HepG2 (cell line): ENCODE measurements at regions not wholly inside any gene's neighbourhood (a gene's known extent, or its start where the extent isn't known, plus 50 kb on each side); places are given as distances from the start of the nearest gene placed in this dataset.

ENCODE experiments used
- ATAC-seq: fragments of 200-7000 bp; cut with Tn5 transposase; 3 replicates; pipeline ENCODE4 v1.9.1; 2020; ENCODE audit warnings: mild to moderate bottlenecking, moderate library complexity
- BruUV-seq: library from RNA; stranded (reverse); fragments of 400-500 nt; replicated peaks from 2 replicates; lab custom pipeline; 2021; lab: Mats Ljungman, UMichigan
- CTCF ChIA-PET: fragments of 300-600 bp; formaldehyde crosslinking; extraction: SDS; loops from one replicate; lab custom pipeline; 2021; ENCODE audit warnings: low total read pairs, inconsistent platforms, low intra/inter-chr PET ratio; lab: Yijun Ruan, JAX
- POLR2A ChIA-PET: fragments of 350-600 bp; sonication (Branson Sonifier 250); formaldehyde crosslinking; loops from one replicate; lab custom pipeline; 2020; ENCODE audit warnings: antibody characterized with exemption, inconsistent platforms; lab: Yijun Ruan, JAX
- DNase-seq: peaks from one replicate; pipeline ENCODE4 v3.0.0-alpha.2; 2015; ENCODE audit warnings: low spot score
- FAIRE-seq: peaks from 3 replicates; lab custom pipeline; 2011; peaks lifted over from hg19 to GRCh38; lab: Jason Lieb, UNC
- H2AFZ ChIP-seq: one replicate; pipeline ENCODE4 v1.6.1; 2011; ENCODE audit warnings: low read length, inconsistent platforms
- H3K27ac ChIP-seq: fragments of 300-600 bp; 3 replicates; pipeline ENCODE4 v1.8.0; 2011; ENCODE audit warnings: mixed run types, mild to moderate bottlenecking, mixed read lengths, low read length, inconsistent platforms; ENCODE audit not compliant: insufficient read depth; ENCODE audit errors: extremely low read length
- H3K27me3 ChIP-seq, 2 experiments: fragments of 200-600 bp in 1 of 2; 2 replicates in 1 of 2; 3 replicates in 1 of 2; pipeline versions ENCODE4 v1.6.0 to v1.8.0; 2011; ENCODE audit warnings: low read length in 2 of 2, mild to moderate bottlenecking in 2 of 2, moderate library complexity in 2 of 2, inconsistent platforms in 1 of 2; ENCODE audit not compliant: insufficient read depth in 2 of 2, control insufficient read depth in 1 of 2
- H3K36me3 ChIP-seq, 2 experiments: fragments of 200-600 bp in 1 of 2; replicated peaks in 1 of 2; 2 replicates in 1 of 2; 3 replicates in 1 of 2; pipeline versions ENCODE4 v1.5.1 to v1.8.0; 2011; ENCODE audit warnings: low read length in 2 of 2, inconsistent platforms in 1 of 2; ENCODE audit not compliant: insufficient read depth in 2 of 2, control insufficient read depth in 1 of 2
- H3K4me1 ChIP-seq: 2 replicates; pipeline ENCODE4 v1.5.1; 2012; ENCODE audit warnings: low read length, inconsistent platforms; ENCODE audit not compliant: insufficient read depth
- H3K4me2 ChIP-seq: 2 replicates; pipeline ENCODE4 v1.6.0; 2011; ENCODE audit warnings: low read depth, low read length, inconsistent platforms
- H3K4me3 ChIP-seq, 3 experiments: fragments of 200-600 bp in 1 of 3; sonication (generic), shearing (Covaris generic) in 1 of 3; replicated peaks in 1 of 3; 2 replicates each; pipeline ENCODE4 v1.5.1; 2011 to 2016; ENCODE audit warnings: low read length in 3 of 3, inconsistent platforms in 2 of 3, low read depth in 2 of 3, mild to moderate bottlenecking in 2 of 3, control low read depth in 1 of 3, mixed read lengths in 1 of 3; ENCODE audit not compliant: insufficient read depth in 1 of 3
- H3K79me2 ChIP-seq: one replicate; pipeline ENCODE4 v1.6.1; 2011; ENCODE audit warnings: low read length, inconsistent platforms; ENCODE audit not compliant: insufficient read depth
- H3K9ac ChIP-seq: 2 replicates; pipeline ENCODE4 v1.6.0; 2011; ENCODE audit warnings: mild to moderate bottlenecking, low read depth, low read length, inconsistent platforms; ENCODE audit not compliant: insufficient read depth
- H3K9me3 ChIP-seq: 2 replicates; pipeline ENCODE4 v1.5.1; 2012; ENCODE audit warnings: mild to moderate bottlenecking, low read length
- H4K20me1 ChIP-seq: 2 replicates; pipeline ENCODE4 v1.6.0; 2011; ENCODE audit warnings: inconsistent platforms, mild to moderate bottlenecking, low read length, moderate library complexity; ENCODE audit not compliant: insufficient read depth
- ARNT ChIP-seq: fragments of 450-650 bp; IDR thresholded peaks from 2 replicates; pipeline ENCODE4 v1.6.1; 2017
- MLLT10 ChIP-seq: sonication (generic); formaldehyde crosslinking; IDR thresholded peaks from 2 replicates; pipeline ENCODE4 v1.4.0; 2020; ENCODE audit warnings: missing genetic modification reagents
- RAD51 ChIP-seq: fragments of 450-650 bp; IDR thresholded peaks from 2 replicates; pipeline ENCODE4 v1.6.1; 2016; ENCODE audit warnings: borderline replicate concordance
- RARA ChIP-seq: IDR thresholded peaks from 2 replicates; pipeline ENCODE4 v1.6.1; 2016; ENCODE audit warnings: missing genetic modification reagents, missing compliant biosample characterization
- RBM22 ChIP-seq: fragments of 200-400 bp; formaldehyde crosslinking; optimal IDR thresholded peaks from 2 replicates; pipeline ENCODE3; 2017; ENCODE audit warnings: mild to moderate bottlenecking, low read length, moderate library complexity
- USF2 ChIP-seq, 2 experiments: sonication (generic) in 1 of 2; formaldehyde crosslinking in 1 of 2; IDR thresholded peaks; 2 replicates each; pipeline versions ENCODE4 v1.5.1 to v1.6.1; 2011 to 2020; ENCODE audit warnings: borderline replicate concordance in 1 of 2, low read depth in 1 of 2, low read length in 1 of 2, mild to moderate bottlenecking in 1 of 2, missing genetic modification reagents in 1 of 2, moderate library complexity in 1 of 2
- ZIK1 ChIP-seq: sonication (generic); formaldehyde crosslinking; IDR thresholded peaks from 2 replicates; pipeline ENCODE4 v1.5.0; 2020; ENCODE audit warnings: mild to moderate bottlenecking, low read depth, missing genetic modification reagents, borderline replicate concordance
- ZNF383 ChIP-seq: sonication (generic); formaldehyde crosslinking; IDR thresholded peaks from 2 replicates; pipeline ENCODE4 v1.4.0; 2020; ENCODE audit warnings: missing genetic modification reagents, mild to moderate bottlenecking, borderline replicate concordance
- WGBS: methylation state at CpG from one replicate; pipeline ENCODE4 v1.1.6; 2017; ENCODE audit warnings: low lambda C conversion rate; 5-methylcytosine and 5-hydroxymethylcytosine counted together
- in situ Hi-C: cut with HindIII; loops from 2 replicates; pipeline ENCODE4 v1.10.0; 2017; ENCODE audit warnings: low pct_unique_long_range_greater_than_20kb; ENCODE audit not compliant: extremely low pct_ligation_motif_present
- intact Hi-C: fragments of 100-400 bp; cut with micrococcal nuclease; formaldehyde crosslinking; loops from one replicate; pipeline ENCODE4 v1.10.0; 2022; ENCODE audit not compliant: unreplicated experiment
- TF ChIP-seq, protein P1 (sequence below): sonication (generic); formaldehyde crosslinking; IDR thresholded peaks from 2 replicates; pipeline ENCODE4 v1.4.0; 2020; ENCODE audit warnings: missing genetic modification reagents, mild to moderate bottlenecking, borderline replicate concordance
- TF ChIP-seq, protein P2 (sequence below): sonication (generic); formaldehyde crosslinking; IDR thresholded peaks from 2 replicates; pipeline ENCODE4 v1.4.0; 2020; ENCODE audit warnings: missing genetic modification reagents

- TF ChIP-seq, protein P1, sequence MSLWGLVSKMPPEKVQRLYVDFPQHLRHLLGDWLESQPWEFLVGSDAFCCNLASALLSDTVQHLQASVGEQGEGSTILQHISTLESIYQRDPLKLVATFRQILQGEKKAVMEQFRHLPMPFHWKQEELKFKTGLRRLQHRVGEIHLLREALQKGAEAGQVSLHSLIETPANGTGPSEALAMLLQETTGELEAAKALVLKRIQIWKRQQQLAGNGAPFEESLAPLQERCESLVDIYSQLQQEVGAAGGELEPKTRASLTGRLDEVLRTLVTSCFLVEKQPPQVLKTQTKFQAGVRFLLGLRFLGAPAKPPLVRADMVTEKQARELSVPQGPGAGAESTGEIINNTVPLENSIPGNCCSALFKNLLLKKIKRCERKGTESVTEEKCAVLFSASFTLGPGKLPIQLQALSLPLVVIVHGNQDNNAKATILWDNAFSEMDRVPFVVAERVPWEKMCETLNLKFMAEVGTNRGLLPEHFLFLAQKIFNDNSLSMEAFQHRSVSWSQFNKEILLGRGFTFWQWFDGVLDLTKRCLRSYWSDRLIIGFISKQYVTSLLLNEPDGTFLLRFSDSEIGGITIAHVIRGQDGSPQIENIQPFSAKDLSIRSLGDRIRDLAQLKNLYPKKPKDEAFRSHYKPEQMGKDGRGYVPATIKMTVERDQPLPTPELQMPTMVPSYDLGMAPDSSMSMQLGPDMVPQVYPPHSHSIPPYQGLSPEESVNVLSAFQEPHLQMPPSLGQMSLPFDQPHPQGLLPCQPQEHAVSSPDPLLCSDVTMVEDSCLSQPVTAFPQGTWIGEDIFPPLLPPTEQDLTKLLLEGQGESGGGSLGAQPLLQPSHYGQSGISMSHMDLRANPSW (CRISPR knock-in tag): no peak
These were observed 105.3 kb upstream of the SPATA31D4 start (continued) for GRCh38 chr9:81822967-81823366.

- FAIRE-seq (no peak), ATAC-seq (no peak), DNase-seq (no peak)
- TF ChIP-seq RARA (CRISPR knock-in tag) (no peak), MLLT10 (CRISPR knock-in tag) (no peak), RBM22 (no peak), ARNT (no peak), USF2 (IDR thresholded peaks at IDR 0.05; ENCODE audit: low read depth, low read length) (peak; percentile 65), USF2 (CRISPR knock-in tag; IDR thresholded peaks at IDR 0.05; ENCODE audit: borderline replicate concordance) (no peak), ZNF383 (CRISPR knock-in tag) (no peak), ZIK1 (CRISPR knock-in tag) (no peak), RAD51 (peak; percentile 49; the same call in 1 of the 2 replicates)
- TF ChIP-seq, protein P2, sequence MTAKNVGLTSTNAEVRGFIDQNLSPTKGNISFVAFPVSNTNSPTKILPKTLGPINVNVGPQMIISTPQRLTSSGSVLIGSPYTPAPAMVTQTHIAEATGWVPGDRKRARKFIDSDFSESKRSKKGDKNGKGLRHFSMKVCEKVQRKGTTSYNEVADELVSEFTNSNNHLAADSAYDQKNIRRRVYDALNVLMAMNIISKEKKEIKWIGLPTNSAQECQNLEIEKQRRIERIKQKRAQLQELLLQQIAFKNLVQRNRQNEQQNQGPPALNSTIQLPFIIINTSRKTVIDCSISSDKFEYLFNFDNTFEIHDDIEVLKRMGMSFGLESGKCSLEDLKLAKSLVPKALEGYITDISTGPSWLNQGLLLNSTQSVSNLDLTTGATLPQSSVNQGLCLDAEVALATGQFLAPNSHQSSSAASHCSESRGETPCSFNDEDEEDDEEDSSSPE (CRISPR knock-in tag): no peak
- no peaks in the 10 kb centered on the region for H4K20me1 ChIP-seq
- no peaks in the 10 kb centered on the region for H3K79me2 ChIP-seq
- intact Hi-C loops (no loop called here), in situ Hi-C loops (no loop called here)
- no peaks in the 10 kb centered on the region for H3K36me3 ChIP-seq
- BruUV-seq: no TSS peak
- peaks cover 0 to 7% of the 10 kb centered on the region in 2 experiments; a peak in 1 of 5 replicates for H3K27me3 ChIP-seq
- 62% methylated on average over 11 of the region's 11 CpGs for WGBS
- H3K4me1 ChIP-seq: peaks cover 19% of the 10 kb centered on the region
- H3K9ac ChIP-seq: no peak overlapping the region
- ChIA-PET CTCF (no interaction called here), POLR2A (no interaction called here)
- H3K27ac ChIP-seq: no peak overlapping the region
- H3K9me3 ChIP-seq: no peaks in the 10 kb centered on the region
- H3K4me2 ChIP-seq: no peak overlapping the region
- no peak overlapping the region for H2AFZ ChIP-seq
- H3K4me3 ChIP-seq: no peak overlapping the region
These were observed 104.3 kb upstream of the SPATA31D4 start for GRCh38 chr9:81823672-81824554.
